ENCODE measurements at regions not wholly inside any gene's neighbourhood (a gene's known extent, or its start where the extent isn't known, plus 50 kb on each side); places are given as distances from the start of the nearest gene placed in this dataset.

GRCh38 chr11:19577976-19578619 is 134.5 kb upstream of the NAV2 start:
- H3K27ac ChIP-seq (ENCODE audit: low read depth in 2 of 2, low read length in 2 of 2): peak overlapping the region; percentile 20 to 33
- H3K9me3 ChIP-seq (ENCODE audit: control insufficient read depth in 2 of 2, low read length in 2 of 2): no peaks in the 10 kb centered on the region
- H3K27me3 ChIP-seq (ENCODE audit: control insufficient read depth in 2 of 2, insufficient read depth in 2 of 2, low read length in 2 of 2): no peaks in the 10 kb centered on the region
- H3K36me3 ChIP-seq (ENCODE audit: control insufficient read depth in 2 of 2, insufficient read depth in 2 of 2, low read length in 2 of 2): no peaks in the 10 kb centered on the region
- H3K4me3 ChIP-seq (ENCODE audit: low read length in 2 of 2): no peak overlapping the region
- H3K9ac ChIP-seq (ENCODE audit: low read depth in 1 of 2, low read length in 2 of 2): no peak overlapping the region
- H3K4me1 ChIP-seq (ENCODE audit: control insufficient read depth in 2 of 2, insufficient read depth in 2 of 2, low read length in 2 of 2): peaks cover 3 to 5% of the 10 kb centered on the region in 2 donors

DNA sequence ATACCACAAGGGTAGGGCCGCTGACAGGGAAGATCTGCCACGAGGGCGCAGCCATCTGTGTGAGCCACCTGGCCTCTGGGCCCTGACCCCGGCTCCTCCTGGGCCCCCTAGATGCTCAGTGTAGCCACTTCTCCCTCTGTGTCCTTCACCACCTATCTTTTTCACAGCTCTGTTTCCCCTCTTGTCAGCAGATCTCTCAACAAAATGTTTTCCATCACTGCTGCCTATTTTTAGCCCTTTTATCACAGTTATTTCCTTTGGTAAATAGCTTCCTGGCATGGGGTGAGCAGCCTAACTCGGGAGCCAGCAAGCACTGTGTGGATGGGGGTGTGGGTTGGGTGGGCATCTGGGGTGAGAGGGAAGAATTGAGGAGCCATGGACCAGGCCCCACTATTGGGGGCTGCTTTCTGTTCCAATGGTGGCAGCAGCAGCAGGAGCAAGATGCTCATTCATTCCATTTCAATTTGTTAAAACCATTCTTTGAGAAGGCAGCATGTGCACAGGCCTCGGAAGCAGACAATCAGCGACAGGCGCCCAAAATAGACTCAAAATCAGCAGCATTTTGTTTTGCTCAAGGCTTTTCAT is 135.2 kb upstream of the NAV2 start:
- H3K9me3 ChIP-seq (ENCODE audit: control insufficient read depth in 2 of 2, low read length in 2 of 2): no peaks in the 10 kb centered on the region
- H3K9ac ChIP-seq (ENCODE audit: low read depth in 1 of 2, low read length in 2 of 2): no peak overlapping the region
- H3K36me3 ChIP-seq (ENCODE audit: control insufficient read depth in 2 of 2, insufficient read depth in 2 of 2, low read length in 2 of 2): no peaks in the 10 kb centered on the region
- H3K4me3 ChIP-seq (ENCODE audit: low read length in 2 of 2): no peak overlapping the region
- H3K27ac ChIP-seq (ENCODE audit: low read depth in 2 of 2, low read length in 2 of 2): peak overlapping the region; percentile 20 to 49
- no peaks in the 10 kb centered on the region for H3K27me3 ChIP-seq (ENCODE audit: control insufficient read depth in 2 of 2, insufficient read depth in 2 of 2, low read length in 2 of 2)
- peaks cover 3 to 5% of the 10 kb centered on the region in 2 donors for H3K4me1 ChIP-seq (ENCODE audit: control insufficient read depth in 2 of 2, insufficient read depth in 2 of 2, low read length in 2 of 2)

- peak overlapping the region; percentile 20 to 49 for H3K27ac ChIP-seq (ENCODE audit: low read depth in 2 of 2, low read length in 2 of 2)
- H3K4me3 ChIP-seq (ENCODE audit: low read length in 2 of 2): no peak overlapping the region
- no peaks in the 10 kb centered on the region for H3K9me3 ChIP-seq (ENCODE audit: control insufficient read depth in 2 of 2, low read length in 2 of 2)
- peaks cover 3 to 5% of the 10 kb centered on the region in 2 donors for H3K4me1 ChIP-seq (ENCODE audit: control insufficient read depth in 2 of 2, insufficient read depth in 2 of 2, low read length in 2 of 2)
- H3K27me3 ChIP-seq (ENCODE audit: control insufficient read depth in 2 of 2, insufficient read depth in 2 of 2, low read length in 2 of 2): no peaks in the 10 kb centered on the region
- H3K9ac ChIP-seq (ENCODE audit: low read depth in 1 of 2, low read length in 2 of 2): no peak overlapping the region
- no peaks in the 10 kb centered on the region for H3K36me3 ChIP-seq (ENCODE audit: control insufficient read depth in 2 of 2, insufficient read depth in 2 of 2, low read length in 2 of 2)
Observed at GRCh38 chr11:19576903-19577302, 135.7 kb upstream of the NAV2 start.

GRCh38 chr11:19576054-19576453 is 136.6 kb upstream of the NAV2 start:
- no peak overlapping the region for H3K27ac ChIP-seq (ENCODE audit: low read depth in 2 of 2, low read length in 2 of 2)
- H3K9ac ChIP-seq (ENCODE audit: low read depth in 1 of 2, low read length in 2 of 2): no peak overlapping the region
- no peaks in the 10 kb centered on the region for H3K9me3 ChIP-seq (ENCODE audit: control insufficient read depth in 2 of 2, low read length in 2 of 2)
- H3K4me3 ChIP-seq (ENCODE audit: low read length in 2 of 2): no peak overlapping the region
- H3K36me3 ChIP-seq (ENCODE audit: control insufficient read depth in 2 of 2, insufficient read depth in 2 of 2, low read length in 2 of 2): no peaks in the 10 kb centered on the region
- no peaks in the 10 kb centered on the region for H3K27me3 ChIP-seq (ENCODE audit: control insufficient read depth in 2 of 2, insufficient read depth in 2 of 2, low read length in 2 of 2)
- peaks cover 3 to 5% of the 10 kb centered on the region in 2 donors for H3K4me1 ChIP-seq (ENCODE audit: control insufficient read depth in 2 of 2, insufficient read depth in 2 of 2, low read length in 2 of 2)

GRCh38 chr11:19574916-19575315 is 137.7 kb upstream of the NAV2 start:
- H3K36me3 ChIP-seq (ENCODE audit: control insufficient read depth in 2 of 2, insufficient read depth in 2 of 2, low read length in 2 of 2): no peaks in the 10 kb centered on the region
- no peak overlapping the region for H3K9ac ChIP-seq (ENCODE audit: low read depth in 1 of 2, low read length in 2 of 2)
- no peaks in the 10 kb centered on the region for H3K27me3 ChIP-seq (ENCODE audit: control insufficient read depth in 2 of 2, insufficient read depth in 2 of 2, low read length in 2 of 2)
- H3K4me1 ChIP-seq (ENCODE audit: control insufficient read depth in 2 of 2, insufficient read depth in 2 of 2, low read length in 2 of 2): peaks cover 3 to 5% of the 10 kb centered on the region in 2 donors
- no peak overlapping the region for H3K27ac ChIP-seq (ENCODE audit: low read depth in 2 of 2, low read length in 2 of 2)
- H3K9me3 ChIP-seq (ENCODE audit: control insufficient read depth in 2 of 2, low read length in 2 of 2): no peaks in the 10 kb centered on the region
- H3K4me3 ChIP-seq (ENCODE audit: low read length in 2 of 2): no peak overlapping the region

DNA sequence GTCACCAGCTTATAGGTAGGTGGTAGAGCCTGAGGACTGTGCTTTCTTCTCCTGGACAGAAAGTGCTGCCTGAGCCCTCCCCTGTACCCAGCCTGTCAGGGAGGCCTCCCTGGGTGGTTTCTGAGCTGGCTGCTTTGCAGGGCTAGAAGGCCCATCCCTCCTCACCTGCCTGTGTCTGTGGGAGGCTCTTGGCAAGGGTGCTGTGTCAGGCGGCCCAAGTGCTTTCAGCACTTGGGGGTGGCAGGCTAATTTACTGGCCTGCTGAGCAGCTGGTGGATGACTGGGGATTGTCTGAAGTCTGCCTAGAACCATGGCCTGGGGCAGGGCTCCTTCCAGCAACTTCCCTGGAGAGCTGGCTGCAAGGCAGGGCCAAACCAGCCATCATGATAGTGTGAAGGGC is 139.0 kb upstream of the NAV2 start:
- H3K27ac ChIP-seq (ENCODE audit: low read depth in 2 of 2, low read length in 2 of 2): no peak overlapping the region

GRCh38 chr11:19571906-19572305 is 140.7 kb upstream of the NAV2 start:
- no peak overlapping the region for H3K4me3 ChIP-seq (ENCODE audit: low read length in 2 of 2)
- H3K9ac ChIP-seq (ENCODE audit: low read depth in 1 of 2, low read length in 2 of 2): no peak overlapping the region
- no peaks in the 10 kb centered on the region for H3K36me3 ChIP-seq (ENCODE audit: control insufficient read depth in 2 of 2, insufficient read depth in 2 of 2, low read length in 2 of 2)
- H3K27ac ChIP-seq (ENCODE audit: low read depth in 2 of 2, low read length in 2 of 2): no peak overlapping the region
- no peaks in the 10 kb centered on the region for H3K9me3 ChIP-seq (ENCODE audit: control insufficient read depth in 2 of 2, low read length in 2 of 2)
- no peaks in the 10 kb centered on the region for H3K27me3 ChIP-seq (ENCODE audit: control insufficient read depth in 2 of 2, insufficient read depth in 2 of 2, low read length in 2 of 2)
- peaks cover 0 to under 1% of the 10 kb centered on the region in 2 donors for H3K4me1 ChIP-seq (ENCODE audit: control insufficient read depth in 2 of 2, insufficient read depth in 2 of 2, low read length in 2 of 2)

More for the DNA sequence above, 139.0 kb upstream of the NAV2 start:
- Histone ChIP-seq H3K36me3 (ENCODE audit: control insufficient read depth in 2 of 2, insufficient read depth in 2 of 2, low read length in 2 of 2) (no peaks in the 10 kb centered on the region), H3K9me3 (ENCODE audit: control insufficient read depth in 2 of 2, low read length in 2 of 2) (no peaks in the 10 kb centered on the region), H3K27me3 (ENCODE audit: control insufficient read depth in 2 of 2, insufficient read depth in 2 of 2, low read length in 2 of 2) (no peaks in the 10 kb centered on the region), H3K4me1 (ENCODE audit: control insufficient read depth in 2 of 2, insufficient read depth in 2 of 2, low read length in 2 of 2) (peaks cover 3 to 5% of the 10 kb centered on the region in 2 donors), H3K4me3 (ENCODE audit: low read length in 2 of 2) (no peak overlapping the region), H3K9ac (ENCODE audit: low read depth in 1 of 2, low read length in 2 of 2) (no peak overlapping the region)

- no peaks in the 10 kb centered on the region for H3K36me3 ChIP-seq (ENCODE audit: control insufficient read depth in 2 of 2, insufficient read depth in 2 of 2, low read length in 2 of 2)
- no peaks in the 10 kb centered on the region for H3K4me1 ChIP-seq (ENCODE audit: control insufficient read depth in 2 of 2, insufficient read depth in 2 of 2, low read length in 2 of 2)
- no peak overlapping the region for H3K9ac ChIP-seq (ENCODE audit: low read depth in 1 of 2, low read length in 2 of 2)
- H3K27ac ChIP-seq (ENCODE audit: low read depth in 2 of 2, low read length in 2 of 2): no peak overlapping the region
- H3K4me3 ChIP-seq (ENCODE audit: low read length in 2 of 2): no peak overlapping the region
- no peaks in the 10 kb centered on the region for H3K9me3 ChIP-seq (ENCODE audit: control insufficient read depth in 2 of 2, low read length in 2 of 2)
- H3K27me3 ChIP-seq (ENCODE audit: control insufficient read depth in 2 of 2, insufficient read depth in 2 of 2, low read length in 2 of 2): no peaks in the 10 kb centered on the region
Observed at GRCh38 chr11:19570889-19571288, 141.7 kb upstream of the NAV2 start.

DNA sequence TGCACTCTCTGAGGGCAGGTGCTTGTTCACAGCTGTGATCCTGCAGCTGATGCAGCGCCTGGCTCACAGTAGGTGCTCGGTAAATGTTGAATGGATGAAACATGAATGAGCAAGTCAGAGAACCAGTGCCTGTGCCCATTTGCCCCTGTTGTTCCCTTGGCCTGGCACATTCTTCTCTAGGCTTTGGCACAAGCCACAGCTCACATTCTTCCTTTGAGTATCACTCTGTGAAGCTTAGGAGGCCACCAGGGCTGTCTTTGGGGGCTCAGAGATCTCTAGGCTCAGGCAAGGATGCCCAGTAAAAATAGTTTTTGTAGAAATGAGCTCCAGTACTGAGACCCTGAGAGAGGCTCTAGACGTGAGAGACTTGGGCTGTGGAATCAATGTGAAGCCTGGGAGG is 144.6 kb upstream of the NAV2 start:
- Histone ChIP-seq H3K27me3 (ENCODE audit: control insufficient read depth in 2 of 2, insufficient read depth in 2 of 2, low read length in 2 of 2) (no peaks in the 10 kb centered on the region), H3K9ac (ENCODE audit: low read depth in 1 of 2, low read length in 2 of 2) (no peak overlapping the region), H3K27ac (ENCODE audit: low read depth in 2 of 2, low read length in 2 of 2) (no peak overlapping the region), H3K4me3 (ENCODE audit: low read length in 2 of 2) (no peak overlapping the region), H3K4me1 (ENCODE audit: control insufficient read depth in 2 of 2, insufficient read depth in 2 of 2, low read length in 2 of 2) (no peaks in the 10 kb centered on the region), H3K9me3 (ENCODE audit: control insufficient read depth in 2 of 2, low read length in 2 of 2) (no peaks in the 10 kb centered on the region), H3K36me3 (ENCODE audit: control insufficient read depth in 2 of 2, insufficient read depth in 2 of 2, low read length in 2 of 2) (no peaks in the 10 kb centered on the region)

GRCh38 chr11:19566583-19567379 is 145.9 kb upstream of the NAV2 start:
- Histone ChIP-seq H3K36me3 (ENCODE audit: control insufficient read depth in 2 of 2, insufficient read depth in 2 of 2, low read length in 2 of 2) (no peaks in the 10 kb centered on the region), H3K27me3 (ENCODE audit: control insufficient read depth in 2 of 2, insufficient read depth in 2 of 2, low read length in 2 of 2) (no peaks in the 10 kb centered on the region), H3K27ac (ENCODE audit: low read depth in 2 of 2, low read length in 2 of 2) (no peak overlapping the region), H3K4me1 (ENCODE audit: control insufficient read depth in 2 of 2, insufficient read depth in 2 of 2, low read length in 2 of 2) (no peaks in the 10 kb centered on the region), H3K9ac (ENCODE audit: low read depth in 1 of 2, low read length in 2 of 2) (no peak overlapping the region), H3K4me3 (ENCODE audit: low read length in 2 of 2) (no peak overlapping the region), H3K9me3 (ENCODE audit: control insufficient read depth in 2 of 2, low read length in 2 of 2) (no peaks in the 10 kb centered on the region)
